Medulla oblongata (tissue), 1 donor: ENCODE measurements at regions not wholly inside any gene's neighbourhood (a gene's known extent, or its start where the extent isn't known, plus 50 kb on each side); places are given as distances from the start of the nearest gene placed in this dataset.
"Not testable (repeated sequence)": the region's sequence is repeated elsewhere in the genome, so short reads cannot be mapped to it uniquely, and the experiment has no call there.

Experiments used
- DNase-seq: peaks from one replicate; pipeline ENCODE4 v3.0.0-alpha.2; 2015; ENCODE audit errors: extremely low spot score

GRCh38 chr11:129503646-129504045 lies 128.0 kb downstream of the BARX2 start:
- no peak for DNase-seq

GRCh38 chr11:129505266-129505665 lies 129.6 kb downstream of the BARX2 start:
- DNase-seq, result no peak

- DNase-seq, result no peak
Measured at GRCh38 chr11:129508163-129508562, 132.5 kb downstream of the BARX2 start.

GRCh38 chr11:129528296-129528695 lies 152.6 kb downstream of the BARX2 start:
- DNase-seq, result no peak

GRCh38 chr11:129530154-129530895 lies 154.7 kb downstream of the BARX2 start:
- peak; percentile 80 for DNase-seq

- DNase-seq, result no peak
Measured at GRCh38 chr11:129533395-129533794, 157.7 kb downstream of the BARX2 start.

GRCh38 chr11:129536338-129536737 lies 160.7 kb downstream of the BARX2 start:
- DNase-seq, result no peak

GRCh38 chr11:129538323-129538722 lies 162.7 kb downstream of the BARX2 start:
- DNase-seq, result no peak

- no peak for DNase-seq
Measured at GRCh38 chr11:129543515-129544290, 168.1 kb downstream of the BARX2 start.

- no peak for DNase-seq
Measured at GRCh38 chr11:129544691-129545090, 169.0 kb downstream of the BARX2 start.

- DNase-seq, result no peak
Measured at GRCh38 chr11:129546266-129546665, 170.6 kb downstream of the BARX2 start.

GRCh38 chr11:129557421-129557820 lies 181.8 kb downstream of the BARX2 start:
- no peak for DNase-seq

- no peak for DNase-seq
Measured at GRCh38 chr11:129569007-129569406, 193.4 kb downstream of the BARX2 start.

- not testable (repeated sequence) for DNase-seq
Measured at GRCh38 chr11:129572667-129573066, 197.0 kb downstream of the BARX2 start.

GRCh38 chr11:129573161-129573560 lies 197.5 kb downstream of the BARX2 start:
- no peak for DNase-seq

GRCh38 chr11:129574431-129574830 lies 198.8 kb downstream of the BARX2 start:
- DNase-seq, result no peak

- no peak for DNase-seq
Measured at GRCh38 chr11:129576652-129577051, 201.0 kb downstream of the BARX2 start.

- no peak for DNase-seq
Measured at GRCh38 chr11:129578006-129578405, 202.4 kb downstream of the BARX2 start.

- no peak for DNase-seq
Measured at GRCh38 chr11:129580278-129580677, 204.6 kb downstream of the BARX2 start.

- DNase-seq, result no peak
Measured at GRCh38 chr11:129584316-129584715, 208.7 kb downstream of the BARX2 start.

GRCh38 chr11:129589190-129589860 lies 213.7 kb downstream of the BARX2 start:
- no peak for DNase-seq

GRCh38 chr11:129590030-129590752 lies 214.5 kb downstream of the BARX2 start:
- no peak for DNase-seq
